K562 (cell line): ENCODE measurements at regions not wholly inside any gene's neighbourhood (a gene's known extent, or its start where the extent isn't known, plus 50 kb on each side); places are given as distances from the start of the nearest gene placed in this dataset.

Source experiments
- ATAC-seq: fragments of 200-7000 bp; cut with Tn5 transposase; 3 replicates; pipeline ENCODE4 v1.9.1; 2020; ENCODE audit warnings: moderate library complexity
- BruUV-seq: library from RNA; stranded (reverse); fragments of 400-500 nt; replicated peaks from 2 replicates; lab custom pipeline; 2021; lab: Mats Ljungman, UMichigan
- CTCF ChIA-PET: fragments of 300-600 bp; formaldehyde crosslinking; extraction: SDS; loops from one replicate; lab custom pipeline; 2021; ENCODE audit warnings: low intra/inter-chr PET ratio; lab: Yijun Ruan, JAX
- POLR2A ChIA-PET: fragments of 300-600, 350-650 bp; sonication (Branson Sonifier 250); formaldehyde crosslinking; extraction: SDS; loops from one replicate; lab custom pipeline; 2021; ENCODE audit warnings: antibody characterized with exemption, inconsistent platforms; lab: Yijun Ruan, JAX
- DNase-seq, 4 experiments: peaks; one replicate each; pipeline versions ENCODE4 v3.0.0 to v3.0.0-alpha.2; 2011 to 2018; ENCODE audit warnings: low spot score in 3 of 4, mixed read lengths in 3 of 4; ENCODE audit errors: extremely low read depth in 1 of 4
- FAIRE-seq: peaks from 2 replicates; lab custom pipeline; 2011; peaks lifted over from hg19 to GRCh38; lab: Jason Lieb, UNC
- H2AFZ ChIP-seq: 2 replicates; pipeline ENCODE4 v1.6.0; 2011; ENCODE audit warnings: low read depth, low read length, control low read depth, inconsistent platforms
- H3K27ac ChIP-seq: fragments of 200-600 bp; 3 replicates; pipeline ENCODE4 v1.8.0; 2011; ENCODE audit warnings: low read depth, mild to moderate bottlenecking, control low read depth, inconsistent platforms, low read length, moderate library complexity, mixed read lengths; ENCODE audit errors: extremely low read depth
- H3K27me3 ChIP-seq, 2 experiments: fragments of 300-600 bp in 1 of 2; 2 replicates in 1 of 2; 3 replicates in 1 of 2; pipeline versions ENCODE4 v1.6.0 to v1.8.0; 2011; ENCODE audit warnings: inconsistent platforms in 2 of 2, low read length in 2 of 2, mild to moderate bottlenecking in 1 of 2, mixed read lengths in 1 of 2, moderate library complexity in 1 of 2; ENCODE audit not compliant: control insufficient read depth in 2 of 2, insufficient read depth in 2 of 2
- H3K36me3 ChIP-seq: fragments of 300-600 bp; 3 replicates; pipeline ENCODE4 v1.8.0; 2011; ENCODE audit warnings: mild to moderate bottlenecking, low read length, inconsistent platforms; ENCODE audit not compliant: control insufficient read depth, insufficient read depth
- H3K4me1 ChIP-seq, 2 experiments: fragments of 200-600 bp in 1 of 2; replicated peaks in 1 of 2; 2 replicates in 1 of 2; 3 replicates in 1 of 2; pipeline versions ENCODE4 v1.5.1 to v1.8.0; 2011; ENCODE audit warnings: inconsistent platforms in 2 of 2, low read length in 2 of 2, mild to moderate bottlenecking in 1 of 2, mixed read lengths in 1 of 2, moderate library complexity in 1 of 2; ENCODE audit not compliant: control insufficient read depth in 2 of 2, insufficient read depth in 2 of 2
- H3K4me2 ChIP-seq: 2 replicates; pipeline ENCODE4 v1.6.1; 2011; ENCODE audit warnings: low read length, control low read depth, inconsistent platforms, mixed read lengths; ENCODE audit not compliant: insufficient read depth
- H3K4me3 ChIP-seq: fragments of 200-600 bp; sonication (generic), shearing (Covaris generic); 2 replicates; pipeline ENCODE4 v1.5.1; 2016; ENCODE audit warnings: control low read depth, inconsistent platforms
- H3K79me2 ChIP-seq: fragments of 200-600 bp; 3 replicates; pipeline ENCODE4 v1.8.0; 2011; ENCODE audit warnings: low read length, inconsistent platforms; ENCODE audit not compliant: control insufficient read depth, insufficient read depth
- H3K9ac ChIP-seq, 2 experiments: 2 replicates each; pipeline versions ENCODE4 v1.6.0 to v1.6.1; 2011; ENCODE audit warnings: low read depth in 2 of 2, low read length in 2 of 2, control low read depth in 1 of 2, inconsistent platforms in 1 of 2, mild to moderate bottlenecking in 1 of 2, mixed read lengths in 1 of 2; ENCODE audit not compliant: insufficient read depth in 1 of 2
- H3K9me1 ChIP-seq: one replicate; pipeline ENCODE4 v1.6.0; 2011; ENCODE audit warnings: inconsistent platforms, mild to moderate bottlenecking, low read length, moderate library complexity; ENCODE audit not compliant: control insufficient read depth, insufficient read depth
- H3K9me3 ChIP-seq: replicated peaks from 2 replicates; pipeline ENCODE4 v1.5.1; 2011; ENCODE audit warnings: low read depth, low read length, inconsistent platforms; ENCODE audit not compliant: control insufficient read depth, insufficient read depth
- H4K20me1 ChIP-seq: replicated peaks from 2 replicates; pipeline ENCODE4 v1.6.1; 2011; ENCODE audit warnings: low read length, inconsistent platforms, mixed read lengths; ENCODE audit not compliant: control insufficient read depth, insufficient read depth
- BCOR ChIP-seq: fragments of 450-650 bp; IDR thresholded peaks from 2 replicates; pipeline ENCODE4 v1.6.1; 2016
- CEBPG ChIP-seq, 3 experiments: fragments of 200-800 bp in 1 of 3; sonication (Bioruptor generic) in 1 of 3; sonication (generic) in 1 of 3; formaldehyde crosslinking in 1 of 3; IDR thresholded peaks in 2 of 3; conservative IDR thresholded peaks in 1 of 3; 2 replicates each; pipeline versions ENCODE4 v1.6.1 to v1.8.0; 2016 to 2022; ENCODE audit warnings: missing compliant biosample characterization in 2 of 3, missing genetic modification characterization in 2 of 3, mild to moderate bottlenecking in 1 of 3, missing genetic modification reagents in 1 of 3
- CHCHD3 ChIP-seq: fragments of 250-450 bp; sonication (Bioruptor Pico); IDR thresholded peaks from 2 replicates; pipeline ENCODE4 v2.1.2; 2022; ENCODE audit warnings: mild to moderate bottlenecking
- CHD1 ChIP-seq: fragments of 200-600 bp; sonication (generic); IDR thresholded peaks from one replicate; pipeline ENCODE4 v1.6.1; 2012; ENCODE audit warnings: mild to moderate bottlenecking, moderate library complexity, low read length, inconsistent platforms
- EWSR1 ChIP-seq: fragments of 450-650 bp; IDR thresholded peaks from 2 replicates; pipeline ENCODE4 v1.6.1; 2018; ENCODE audit warnings: borderline replicate concordance, mild to moderate bottlenecking, low read depth, moderate library complexity; ENCODE audit not compliant: partially characterized antibody
- FIP1L1 ChIP-seq: fragments of 200-400 bp; formaldehyde crosslinking; IDR thresholded peaks from 2 replicates; pipeline ENCODE4 v1.6.1; 2018; ENCODE audit warnings: mild to moderate bottlenecking, low read depth, low read length; ENCODE audit not compliant: poor library complexity, severe bottlenecking
- HDAC3 ChIP-seq: fragments of 450-650 bp; IDR thresholded peaks from 2 replicates; pipeline ENCODE4 v1.6.1; 2018; ENCODE audit warnings: borderline replicate concordance, mild to moderate bottlenecking, moderate library complexity; ENCODE audit not compliant: partially characterized antibody
- HMG20A ChIP-seq: fragments of 450-650 bp; formaldehyde crosslinking; conservative IDR thresholded peaks from 2 replicates; pipeline ENCODE4 v1.4.0; 2020; ENCODE audit warnings: mild to moderate bottlenecking, mixed read lengths
- MED1 ChIP-seq: sonication (generic); formaldehyde crosslinking; IDR thresholded peaks from 2 replicates; pipeline ENCODE4 v1.8.1; 2023; ENCODE audit warnings: missing genetic modification reagents, borderline replicate concordance
- PTTG1 ChIP-seq: fragments of 450-650 bp; IDR thresholded peaks from 2 replicates; pipeline ENCODE4 v1.6.1; 2016; ENCODE audit warnings: low read depth, mild to moderate bottlenecking, missing genetic modification characterization, missing compliant biosample characterization
- SAP30 ChIP-seq: fragments of 200-600 bp; sonication (generic); IDR thresholded peaks from 2 replicates; pipeline ENCODE4 v1.6.1; 2012; ENCODE audit warnings: borderline replicate concordance, low read depth, mild to moderate bottlenecking, moderate library complexity, low read length, control low read depth, inconsistent platforms; ENCODE audit not compliant: insufficient read depth, poor library complexity, severe bottlenecking
- SP1 ChIP-seq: sonication (generic); formaldehyde crosslinking; IDR thresholded peaks from 2 replicates; pipeline ENCODE4 v1.8.1; 2022; ENCODE audit warnings: mild to moderate bottlenecking, missing genetic modification reagents
- SRSF9 ChIP-seq: fragments of 200-400 bp; formaldehyde crosslinking; IDR thresholded peaks from 2 replicates; pipeline ENCODE4 v1.6.1; 2017; ENCODE audit warnings: low read depth, low read length, borderline replicate concordance
- TEAD4 ChIP-seq, 2 experiments: sonication (generic) in 1 of 2; formaldehyde crosslinking in 1 of 2; IDR thresholded peaks; 2 replicates each; pipeline versions ENCODE4 v1.6.1 to v1.8.0; 2012 to 2022; ENCODE audit warnings: borderline replicate concordance in 1 of 2, inconsistent platforms in 1 of 2, low read length in 1 of 2, mild to moderate bottlenecking in 1 of 2, missing genetic modification reagents in 1 of 2
- ZFP36 ChIP-seq: fragments of 150-350 bp; IDR thresholded peaks from 2 replicates; pipeline ENCODE4 v1.6.1; 2018; ENCODE audit warnings: low read length, low read depth; ENCODE audit not compliant: partially characterized antibody
- WGBS: fragments of 100-300 bp; shearing (Covaris generic); methylation state at CpG from one replicate; pipeline ENCODE4 v1.1.6; 2016; ENCODE audit warnings: low coverage, mixed read lengths; ENCODE audit not compliant: insufficient coverage; ENCODE audit errors: missing lambda C conversion rate; 5-methylcytosine and 5-hydroxymethylcytosine counted together
- in situ Hi-C: fragments of 300-500 bp; cut with MboI; formaldehyde crosslinking; loops from 4 replicates; pipeline ENCODE4 v1.15.0; 2018; ENCODE audit warnings: inconsistent platforms, mixed read lengths
- intact Hi-C: fragments of 100-400 bp; cut with micrococcal nuclease; formaldehyde crosslinking; loops from 2 replicates; pipeline ENCODE4 v1.14.2; 2022
- TF ChIP-seq, protein P1 (sequence below): fragments of 450-650 bp; IDR thresholded peaks from 2 replicates; pipeline ENCODE4 v1.6.1; 2017; ENCODE audit warnings: antibody characterized with exemption
- TF ChIP-seq, protein P2 (sequence below): fragments of 250-450 bp; sonication (Bioruptor Pico); IDR thresholded peaks from 2 replicates; pipeline ENCODE4 v1.9.0; 2021; ENCODE audit warnings: mild to moderate bottlenecking

DNA sequence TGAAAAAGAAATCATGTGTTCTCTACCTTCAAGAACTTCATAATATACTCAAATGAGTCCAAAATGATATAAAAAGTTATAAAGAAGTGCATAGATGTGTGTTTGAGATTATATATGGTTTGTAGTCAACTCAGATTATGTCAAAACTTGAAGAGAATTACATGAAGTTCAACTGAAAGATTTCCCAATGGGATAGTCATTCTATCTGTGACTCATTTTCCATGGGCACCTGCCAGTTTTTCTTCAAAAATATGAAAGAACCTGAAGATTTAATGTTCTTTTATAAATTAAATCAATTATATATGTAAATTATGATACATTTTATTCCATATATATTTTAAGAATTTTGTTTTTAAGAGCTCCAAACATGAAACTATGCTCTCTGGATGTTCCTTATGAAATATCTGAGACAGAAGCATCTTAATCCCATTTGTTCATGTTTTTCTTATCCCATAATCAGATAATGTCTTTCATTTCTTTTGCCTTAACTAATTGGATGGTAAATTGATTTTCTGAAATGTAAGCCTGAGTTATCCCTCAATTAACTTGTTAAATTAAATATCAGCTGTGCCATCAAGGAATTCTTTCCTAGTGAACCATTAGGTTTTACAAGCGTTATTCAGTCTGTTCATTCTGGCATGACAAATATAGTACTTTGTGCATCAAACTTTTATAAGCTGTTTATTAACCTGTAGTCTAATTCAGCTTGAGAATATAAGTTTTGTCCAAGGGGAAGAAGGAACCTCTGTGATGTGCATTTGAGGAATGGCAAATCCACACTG lies 387.1 kb downstream of the IPMK start:
- H3K9me1 ChIP-seq = no peaks in the 10 kb centered on the region
- H3K36me3 ChIP-seq = no peaks in the 10 kb centered on the region
- FAIRE-seq (no peak), DNase-seq (no peak), ATAC-seq (no peak)
- 0% methylated on average over 1 of the region's 1 CpG for WGBS
- no peaks in the 10 kb centered on the region for H3K4me1 ChIP-seq
- H3K79me2 ChIP-seq = no peaks in the 10 kb centered on the region
- no peaks in the 10 kb centered on the region for H3K27me3 ChIP-seq
- H3K4me3 ChIP-seq = no peak overlapping the region
- no peaks in the 10 kb centered on the region for H3K9me3 ChIP-seq
- intact Hi-C loops (no loop called here), in situ Hi-C loops (no loop called here)
- POLR2A ChIA-PET = no interaction called here
- TF ChIP-seq SP1 (CRISPR knock-in tag) = no peak
- no peak for TF ChIP-seq CEBPG (CRISPR knock-in tag; IDR thresholded peaks at IDR 0.05)
- TF ChIP-seq CEBPG (tag; conservative IDR thresholded peaks at IDR 0.05 in 1 of 2, IDR thresholded peaks at IDR 0.05 in 1 of 2) = no peak
- TF ChIP-seq, protein P1, sequence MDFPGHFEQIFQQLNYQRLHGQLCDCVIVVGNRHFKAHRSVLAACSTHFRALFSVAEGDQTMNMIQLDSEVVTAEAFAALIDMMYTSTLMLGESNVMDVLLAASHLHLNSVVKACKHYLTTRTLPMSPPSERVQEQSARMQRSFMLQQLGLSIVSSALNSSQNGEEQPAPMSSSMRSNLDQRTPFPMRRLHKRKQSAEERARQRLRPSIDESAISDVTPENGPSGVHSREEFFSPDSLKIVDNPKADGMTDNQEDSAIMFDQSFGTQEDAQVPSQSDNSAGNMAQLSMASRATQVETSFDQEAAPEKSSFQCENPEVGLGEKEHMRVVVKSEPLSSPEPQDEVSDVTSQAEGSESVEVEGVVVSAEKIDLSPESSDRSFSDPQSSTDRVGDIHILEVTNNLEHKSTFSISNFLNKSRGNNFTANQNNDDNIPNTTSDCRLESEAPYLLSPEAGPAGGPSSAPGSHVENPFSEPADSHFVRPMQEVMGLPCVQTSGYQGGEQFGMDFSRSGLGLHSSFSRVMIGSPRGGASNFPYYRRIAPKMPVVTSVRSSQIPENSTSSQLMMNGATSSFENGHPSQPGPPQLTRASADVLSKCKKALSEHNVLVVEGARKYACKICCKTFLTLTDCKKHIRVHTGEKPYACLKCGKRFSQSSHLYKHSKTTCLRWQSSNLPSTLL = no peak
- no peak for TF ChIP-seq MED1
- no peak for TF ChIP-seq CHCHD3 (CRISPR knock-in tag)
- TF ChIP-seq HDAC3 = no peak
- no peak for TF ChIP-seq EWSR1
- TF ChIP-seq HMG20A (CRISPR knock-in tag) = no peak
- TF ChIP-seq SRSF9 = no peak
- no peak for TF ChIP-seq BCOR
- TF ChIP-seq TEAD4 (IDR thresholded peaks at IDR 0.05; ENCODE audit: low read length) = no peak
- TF ChIP-seq TEAD4 (CRISPR knock-in tag; IDR thresholded peaks at IDR 0.05; ENCODE audit: borderline replicate concordance) = no peak
- TF ChIP-seq, protein P2, sequence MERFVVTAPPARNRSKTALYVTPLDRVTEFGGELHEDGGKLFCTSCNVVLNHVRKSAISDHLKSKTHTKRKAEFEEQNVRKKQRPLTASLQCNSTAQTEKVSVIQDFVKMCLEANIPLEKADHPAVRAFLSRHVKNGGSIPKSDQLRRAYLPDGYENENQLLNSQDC (CRISPR knock-in tag) = no peak
- TF ChIP-seq FIP1L1 = no peak
- TF ChIP-seq PTTG1 (tag) = no peak
- TF ChIP-seq ZFP36 = no peak
- no peak for TF ChIP-seq SAP30
- TF ChIP-seq CHD1 = no peak
- CTCF ChIA-PET = no interaction called here
- no peaks in the 10 kb centered on the region for H4K20me1 ChIP-seq
- no TSS peak for BruUV-seq
- no peak overlapping the region for H3K9ac ChIP-seq
- H3K27ac ChIP-seq = no peak overlapping the region
- H3K4me2 ChIP-seq = no peak overlapping the region
- H2AFZ ChIP-seq = no peak overlapping the region
